ENCODE measurements at regions not wholly inside any gene's neighbourhood (a gene's known extent, or its start where the extent isn't known, plus 50 kb on each side); places are given as distances from the start of the nearest gene placed in this dataset.

DNA sequence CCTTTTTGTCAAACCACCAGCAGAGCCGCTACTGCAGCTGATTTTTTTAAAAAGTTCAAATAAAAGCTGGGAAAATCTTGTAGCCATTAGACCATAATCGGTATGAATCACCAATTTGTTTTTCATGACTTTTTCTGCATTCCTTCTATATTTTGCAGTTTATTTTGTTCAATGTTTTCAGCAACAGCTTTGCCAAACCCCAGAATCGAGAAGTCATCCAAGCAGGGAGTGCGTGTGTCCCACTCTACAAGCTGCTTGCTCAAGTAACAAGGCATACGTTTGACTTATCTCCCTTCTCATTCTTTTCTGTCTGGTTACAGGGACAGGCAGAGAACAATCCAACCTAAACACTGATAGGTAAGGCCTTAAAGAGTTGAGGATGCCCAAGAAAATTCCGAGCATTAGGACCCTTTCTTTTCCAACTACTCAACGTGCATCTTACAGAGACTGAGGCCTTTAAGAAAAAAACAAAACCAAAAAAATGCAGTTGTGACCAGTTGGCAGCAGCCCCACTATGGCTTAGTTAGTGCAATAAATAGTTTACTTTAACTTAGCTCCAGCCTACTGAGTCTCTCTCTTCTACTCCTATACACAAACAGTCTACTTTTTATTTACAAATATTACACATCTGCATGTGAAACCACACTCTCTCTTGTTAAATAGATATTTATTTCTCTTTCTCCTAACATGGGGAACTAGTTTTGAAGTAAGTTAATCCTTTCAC, 134.7 kb upstream of the SLIT3 start:
- no peak overlapping the region for H3K9ac ChIP-seq (ENCODE audit: insufficient read depth in 1 of 2, low read depth in 2 of 2, low read length in 2 of 2)
- CTCF ChIA-PET (ENCODE audit: low intra/inter-chr PET ratio): no interaction called here
- intact Hi-C loops (cut with micrococcal nuclease): no loop called here
- no peaks in the 10 kb centered on the region for H3K9me3 ChIP-seq (replicated peaks; ENCODE audit: control insufficient read depth, insufficient read depth, low read depth, low read length)
- POLR2A ChIA-PET: no interaction called here
- DNase-seq (ENCODE audit: extremely low read depth in 1 of 4, low spot score in 3 of 4) (no peak), ATAC-seq (no peak), FAIRE-seq (no peak)
- no peak overlapping the region for H2AFZ ChIP-seq (ENCODE audit: low read depth, low read length)
- no peaks in the 10 kb centered on the region for H3K9me1 ChIP-seq (ENCODE audit: control insufficient read depth, insufficient read depth, low read length)
- BruUV-seq (replicated peaks): no TSS peak
- H3K27ac ChIP-seq (ENCODE audit: extremely low read depth, low read depth, low read length): no peak overlapping the region
- H3K4me2 ChIP-seq (ENCODE audit: insufficient read depth, low read length): no peak overlapping the region
- H4K20me1 ChIP-seq (replicated peaks; ENCODE audit: control insufficient read depth, insufficient read depth, low read length): no peaks in the 10 kb centered on the region; the same call in 1 of the 2 replicates
- in situ Hi-C loops (cut with MboI): no loop called here
- H3K79me2 ChIP-seq (ENCODE audit: control insufficient read depth, insufficient read depth, low read length): no peaks in the 10 kb centered on the region
- no peaks in the 10 kb centered on the region for H3K36me3 ChIP-seq (ENCODE audit: control insufficient read depth, insufficient read depth, low read length)
- H3K27me3 ChIP-seq (ENCODE audit: control insufficient read depth in 2 of 2, insufficient read depth in 2 of 2, low read length in 2 of 2): no peaks in the 10 kb centered on the region
- TF ChIP-seq ZBTB1 (CRISPR knock-in tag; IDR thresholded peaks at IDR 0.05; ENCODE audit: borderline replicate concordance, low read depth): no peak
- TF ChIP-seq, protein P1, sequence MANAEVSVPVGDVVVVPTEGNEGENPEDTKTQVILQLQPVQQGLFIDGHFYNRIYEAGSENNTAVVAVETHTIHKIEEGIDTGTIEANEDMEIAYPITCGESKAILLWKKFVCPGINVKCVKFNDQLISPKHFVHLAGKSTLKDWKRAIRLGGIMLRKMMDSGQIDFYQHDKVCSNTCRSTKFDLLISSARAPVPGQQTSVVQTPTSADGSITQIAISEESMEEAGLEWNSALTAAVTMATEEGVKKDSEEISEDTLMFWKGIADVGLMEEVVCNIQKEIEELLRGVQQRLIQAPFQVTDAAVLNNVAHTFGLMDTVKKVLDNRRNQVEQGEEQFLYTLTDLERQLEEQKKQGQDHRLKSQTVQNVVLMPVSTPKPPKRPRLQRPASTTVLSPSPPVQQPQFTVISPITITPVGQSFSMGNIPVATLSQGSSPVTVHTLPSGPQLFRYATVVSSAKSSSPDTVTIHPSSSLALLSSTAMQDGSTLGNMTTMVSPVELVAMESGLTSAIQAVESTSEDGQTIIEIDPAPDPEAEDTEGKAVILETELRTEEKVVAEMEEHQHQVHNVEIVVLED (CRISPR knock-in tag; IDR thresholded peaks at IDR 0.05): no peak
- no peak for TF ChIP-seq RFX1 (IDR thresholded peaks at IDR 0.05)
- TF ChIP-seq, protein P2, sequence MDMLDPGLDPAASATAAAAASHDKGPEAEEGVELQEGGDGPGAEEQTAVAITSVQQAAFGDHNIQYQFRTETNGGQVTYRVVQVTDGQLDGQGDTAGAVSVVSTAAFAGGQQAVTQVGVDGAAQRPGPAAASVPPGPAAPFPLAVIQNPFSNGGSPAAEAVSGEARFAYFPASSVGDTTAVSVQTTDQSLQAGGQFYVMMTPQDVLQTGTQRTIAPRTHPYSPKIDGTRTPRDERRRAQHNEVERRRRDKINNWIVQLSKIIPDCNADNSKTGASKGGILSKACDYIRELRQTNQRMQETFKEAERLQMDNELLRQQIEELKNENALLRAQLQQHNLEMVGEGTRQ (CRISPR knock-in tag; IDR thresholded peaks at IDR 0.05): no peak
- TF ChIP-seq SREBF2 (CRISPR knock-in tag; IDR thresholded peaks at IDR 0.05): no peak
- TF ChIP-seq ZNF239 (CRISPR knock-in tag; IDR thresholded peaks at IDR 0.05): no peak
- TF ChIP-seq, protein P3, sequence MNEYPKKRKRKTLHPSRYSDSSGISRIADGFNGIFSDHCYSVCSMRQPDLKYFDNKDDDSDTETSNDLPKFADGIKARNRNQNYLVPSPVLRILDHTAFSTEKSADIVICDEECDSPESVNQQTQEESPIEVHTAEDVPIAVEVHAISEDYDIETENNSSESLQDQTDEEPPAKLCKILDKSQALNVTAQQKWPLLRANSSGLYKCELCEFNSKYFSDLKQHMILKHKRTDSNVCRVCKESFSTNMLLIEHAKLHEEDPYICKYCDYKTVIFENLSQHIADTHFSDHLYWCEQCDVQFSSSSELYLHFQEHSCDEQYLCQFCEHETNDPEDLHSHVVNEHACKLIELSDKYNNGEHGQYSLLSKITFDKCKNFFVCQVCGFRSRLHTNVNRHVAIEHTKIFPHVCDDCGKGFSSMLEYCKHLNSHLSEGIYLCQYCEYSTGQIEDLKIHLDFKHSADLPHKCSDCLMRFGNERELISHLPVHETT (CRISPR knock-in tag; conservative IDR thresholded peaks at IDR 0.05 in 1 of 2, IDR thresholded peaks at IDR 0.05 in 1 of 2): no peak
- H3K4me3 ChIP-seq: no peak overlapping the region
- WGBS (ENCODE audit: insufficient coverage, low coverage, missing lambda C conversion rate): under 1% methylated on average over 7 of the region's 7 CpGs
- H3K4me1 ChIP-seq (replicated peaks in 1 of 2; ENCODE audit: control insufficient read depth in 2 of 2, insufficient read depth in 2 of 2, low read length in 2 of 2): no peaks in the 10 kb centered on the region

Data from K562 (cell line).